ENCODE measurements at regions not wholly inside any gene's neighbourhood (a gene's known extent, or its start where the extent isn't known, plus 50 kb on each side); places are given as distances from the start of the nearest gene placed in this dataset.

DNA sequence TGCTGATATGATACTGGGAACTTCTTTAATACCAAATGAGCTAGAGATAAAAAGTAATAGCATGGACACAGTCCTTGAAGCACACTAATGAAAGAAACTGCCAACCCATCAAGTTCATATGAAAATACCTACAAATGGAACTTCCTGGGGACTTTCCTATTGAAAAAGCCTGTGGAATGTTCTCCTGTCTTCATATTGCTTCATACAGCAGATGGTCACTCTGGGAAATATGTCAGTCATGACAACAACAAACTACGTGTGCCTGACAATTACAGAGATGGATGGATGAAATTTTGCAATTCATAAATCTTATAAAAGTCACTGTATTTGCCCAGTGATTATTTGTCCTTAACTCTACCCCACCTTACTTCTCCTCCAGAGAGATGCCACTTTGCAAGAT is 106.6 kb upstream of the COL1A2 start:
- TF ChIP-seq CTCF (IDR thresholded peaks at IDR 0.05) (no peak), POLR2A (IDR thresholded peaks at IDR 0.05) (no peak)
